Spinal cord (tissue), 9 donors: ENCODE measurements at regions not wholly inside any gene's neighbourhood (a gene's known extent, or its start where the extent isn't known, plus 50 kb on each side); places are given as distances from the start of the nearest gene placed in this dataset.

ENCODE experiments used
- DNase-seq, 6 donors: peaks; one replicate each; pipeline versions ENCODE4 v3.0.0 to v3.0.0-alpha.2; 2013 to 2015; ENCODE audit warnings: low spot score in 6 of 6, low read depth in 4 of 6
- H3K27ac ChIP-seq: one replicate; pipeline ENCODE4 v1.5.1; 2013; ENCODE audit warnings: low read depth, low read length, control low read depth
- H3K27me3 ChIP-seq: one replicate; pipeline ENCODE4 v1.6.1; 2013; ENCODE audit warnings: low read length; ENCODE audit not compliant: control insufficient read depth, insufficient read depth
- H3K36me3 ChIP-seq: one replicate; pipeline ENCODE4 v1.6.1; 2013; ENCODE audit warnings: low read length; ENCODE audit not compliant: control insufficient read depth, insufficient read depth
- H3K4me1 ChIP-seq: one replicate; pipeline ENCODE4 v1.6.1; 2013; ENCODE audit warnings: low read length; ENCODE audit not compliant: control insufficient read depth, insufficient read depth
- H3K4me3 ChIP-seq: one replicate; pipeline ENCODE4 v1.5.1; 2013; ENCODE audit warnings: low read depth, low read length, control low read depth
- H3K9me3 ChIP-seq: one replicate; pipeline ENCODE4 v1.6.1; 2013; ENCODE audit warnings: low read length; ENCODE audit not compliant: control insufficient read depth, insufficient read depth
- WGBS: methylation state at CpG from one replicate; pipeline ENCODE4 v1.1.5; 2013; ENCODE audit warnings: missing lambda C conversion rate; ENCODE audit not compliant: insufficient coverage; 5-methylcytosine and 5-hydroxymethylcytosine counted together
- donor health status: healthy.

- no peak for DNase-seq
- WGBS = no CpG with 5 or more reads among the region's 3 CpGs
- H3K27me3 ChIP-seq = no peaks in the 10 kb centered on the region
- no peak overlapping the region for H3K4me3 ChIP-seq
- no peaks in the 10 kb centered on the region for H3K4me1 ChIP-seq
- no peak overlapping the region for H3K27ac ChIP-seq
- H3K36me3 ChIP-seq = no peaks in the 10 kb centered on the region
- H3K9me3 ChIP-seq = no peaks in the 10 kb centered on the region
Observed at GRCh38 chr4:13316354-13316753, 167.8 kb downstream of the RAB28 start.

DNA sequence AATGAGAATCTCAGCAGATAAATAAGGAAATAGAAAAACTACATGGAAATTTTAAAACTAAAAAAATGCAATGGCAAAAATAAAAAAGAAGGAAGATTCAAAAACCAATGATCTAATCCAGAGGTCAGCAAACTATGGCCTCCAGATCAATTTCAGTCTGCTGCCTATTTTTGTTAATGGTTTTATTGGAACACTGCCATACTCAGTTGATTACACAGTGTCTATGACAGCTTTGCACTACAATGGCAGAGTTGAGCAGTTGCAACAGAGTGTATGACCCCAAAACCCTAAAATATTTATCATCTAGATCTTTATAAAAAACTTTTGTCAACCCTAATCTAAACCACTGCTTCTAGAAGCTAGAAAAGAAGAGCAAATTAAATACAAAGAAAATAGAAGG is 170.3 kb downstream of the RAB28 start:
- H3K9me3 ChIP-seq = no peaks in the 10 kb centered on the region
- H3K27me3 ChIP-seq = no peaks in the 10 kb centered on the region
- H3K4me1 ChIP-seq = no peaks in the 10 kb centered on the region
- no peak overlapping the region for H3K4me3 ChIP-seq
- H3K36me3 ChIP-seq = no peaks in the 10 kb centered on the region
- H3K27ac ChIP-seq = no peak overlapping the region
- DNase-seq = peak in 1 of 6 donors; percentile 4

- H3K4me1 ChIP-seq = no peaks in the 10 kb centered on the region
- DNase-seq = no peak
- no CpG with 5 or more reads among the region's 1 CpG for WGBS
- H3K27ac ChIP-seq = no peak overlapping the region
- no peaks in the 10 kb centered on the region for H3K9me3 ChIP-seq
- H3K27me3 ChIP-seq = no peaks in the 10 kb centered on the region
- H3K4me3 ChIP-seq = no peak overlapping the region
- no peaks in the 10 kb centered on the region for H3K36me3 ChIP-seq
Observed at GRCh38 chr4:13312264-13312663, 171.9 kb downstream of the RAB28 start.

DNA sequence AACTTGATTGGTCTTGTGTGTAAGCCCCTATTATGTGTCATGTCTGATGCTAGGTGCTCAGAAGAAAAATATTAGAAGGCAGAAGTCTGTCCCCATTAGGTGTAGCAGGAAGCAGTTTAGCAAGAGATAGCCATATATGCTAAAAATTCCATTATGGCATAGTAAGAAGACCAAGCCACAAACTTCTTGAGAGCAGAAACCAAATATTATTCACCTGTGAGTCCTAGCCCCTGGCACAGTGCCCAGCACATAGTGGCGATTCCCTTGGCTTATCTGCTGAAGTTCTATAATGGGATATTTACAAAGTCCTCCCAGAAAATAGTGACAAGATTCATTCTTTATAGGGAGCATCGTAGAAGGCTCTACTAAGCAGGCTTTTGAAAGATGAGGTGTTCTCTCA is 174.4 kb downstream of the RAB28 start:
- Histone ChIP-seq H3K36me3 (no peaks in the 10 kb centered on the region), H3K27me3 (no peaks in the 10 kb centered on the region), H3K9me3 (no peaks in the 10 kb centered on the region), H3K4me1 (no peaks in the 10 kb centered on the region), H3K27ac (no peak overlapping the region), H3K4me3 (no peak overlapping the region)
- no peak for DNase-seq
- WGBS = 100% methylated on average over 1 of the region's 2 CpGs

DNA sequence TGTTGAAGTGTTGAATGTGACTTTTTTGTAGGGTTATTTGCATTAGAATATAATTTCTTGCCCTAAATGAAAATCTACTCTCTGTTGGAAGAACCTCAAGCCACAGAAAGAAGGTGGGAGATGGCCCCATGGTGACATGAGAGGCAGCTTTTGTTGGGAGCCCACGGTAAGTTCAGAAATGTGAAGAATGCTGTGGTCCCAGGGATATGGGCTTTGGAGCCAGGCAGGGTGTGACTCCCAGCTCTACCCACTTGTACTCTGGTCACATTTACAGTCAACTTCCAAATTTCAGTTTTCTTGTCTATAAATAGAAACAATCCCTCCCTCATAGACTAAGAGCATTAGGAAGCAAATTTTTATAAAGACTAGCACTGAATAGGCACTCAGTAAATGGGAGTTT is 177.8 kb downstream of the RAB28 start:
- DNase-seq = no peak
- Histone ChIP-seq H3K9me3 (no peaks in the 10 kb centered on the region), H3K27me3 (no peaks in the 10 kb centered on the region), H3K4me3 (no peak overlapping the region), H3K36me3 (no peaks in the 10 kb centered on the region), H3K27ac (no peak overlapping the region), H3K4me1 (no peaks in the 10 kb centered on the region)
- WGBS = no CpG with 5 or more reads among the region's 1 CpG

GRCh38 chr4:13302876-13303275 is 181.3 kb downstream of the RAB28 start:
- WGBS = 100% methylated on average over 1 of the region's 2 CpGs
- Histone ChIP-seq H3K9me3 (no peaks in the 10 kb centered on the region), H3K36me3 (no peaks in the 10 kb centered on the region), H3K4me1 (no peaks in the 10 kb centered on the region), H3K27ac (no peak overlapping the region), H3K27me3 (no peaks in the 10 kb centered on the region), H3K4me3 (no peak overlapping the region)
- DNase-seq = no peak

- H3K4me1 ChIP-seq = no peaks in the 10 kb centered on the region
- H3K4me3 ChIP-seq = no peak overlapping the region
- no peaks in the 10 kb centered on the region for H3K36me3 ChIP-seq
- no peak overlapping the region for H3K27ac ChIP-seq
- peaks cover 4% of the 10 kb centered on the region for H3K9me3 ChIP-seq
- WGBS = 82% methylated on average over 1 of the region's 2 CpGs
- no peaks in the 10 kb centered on the region for H3K27me3 ChIP-seq
- DNase-seq = no peak
Observed at GRCh38 chr4:13299343-13299742, 184.8 kb downstream of the RAB28 start.

DNA sequence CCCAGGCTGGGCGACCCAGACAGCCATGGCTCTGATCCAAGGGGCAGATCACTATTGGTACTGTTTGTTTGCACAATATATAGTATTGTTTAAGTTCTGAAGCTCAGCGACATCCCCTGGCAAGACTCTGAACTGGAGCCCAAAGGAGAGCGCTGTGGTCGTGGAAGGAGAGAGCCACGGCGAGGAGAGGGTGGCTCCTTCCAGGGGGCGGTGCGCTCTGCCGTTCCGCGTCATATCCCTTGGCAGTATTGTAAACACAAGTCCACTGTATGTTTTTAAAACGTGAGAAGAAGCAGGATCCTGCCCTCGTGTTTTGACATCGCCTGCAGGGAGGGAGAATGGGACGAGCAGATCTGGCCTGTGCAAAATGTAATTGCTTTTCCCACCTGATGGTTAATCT is 185.5 kb downstream of the RAB28 start:
- DNase-seq = no peak
- Histone ChIP-seq H3K36me3 (no peaks in the 10 kb centered on the region), H3K4me3 (no peak overlapping the region), H3K27me3 (no peaks in the 10 kb centered on the region), H3K27ac (no peak overlapping the region), H3K4me1 (no peaks in the 10 kb centered on the region), H3K9me3 (peaks cover 4% of the 10 kb centered on the region)
- 87% methylated on average over 14 of the region's 15 CpGs for WGBS

- H3K36me3 ChIP-seq = no peaks in the 10 kb centered on the region
- WGBS = no CpG with 5 or more reads among the region's 1 CpG
- peaks cover 4% of the 10 kb centered on the region for H3K9me3 ChIP-seq
- H3K27ac ChIP-seq = no peak overlapping the region
- H3K4me1 ChIP-seq = no peaks in the 10 kb centered on the region
- H3K27me3 ChIP-seq = no peaks in the 10 kb centered on the region
- H3K4me3 ChIP-seq = no peak overlapping the region
- DNase-seq = no peak
Observed at GRCh38 chr4:13296986-13297385, 187.2 kb downstream of the RAB28 start.

DNA sequence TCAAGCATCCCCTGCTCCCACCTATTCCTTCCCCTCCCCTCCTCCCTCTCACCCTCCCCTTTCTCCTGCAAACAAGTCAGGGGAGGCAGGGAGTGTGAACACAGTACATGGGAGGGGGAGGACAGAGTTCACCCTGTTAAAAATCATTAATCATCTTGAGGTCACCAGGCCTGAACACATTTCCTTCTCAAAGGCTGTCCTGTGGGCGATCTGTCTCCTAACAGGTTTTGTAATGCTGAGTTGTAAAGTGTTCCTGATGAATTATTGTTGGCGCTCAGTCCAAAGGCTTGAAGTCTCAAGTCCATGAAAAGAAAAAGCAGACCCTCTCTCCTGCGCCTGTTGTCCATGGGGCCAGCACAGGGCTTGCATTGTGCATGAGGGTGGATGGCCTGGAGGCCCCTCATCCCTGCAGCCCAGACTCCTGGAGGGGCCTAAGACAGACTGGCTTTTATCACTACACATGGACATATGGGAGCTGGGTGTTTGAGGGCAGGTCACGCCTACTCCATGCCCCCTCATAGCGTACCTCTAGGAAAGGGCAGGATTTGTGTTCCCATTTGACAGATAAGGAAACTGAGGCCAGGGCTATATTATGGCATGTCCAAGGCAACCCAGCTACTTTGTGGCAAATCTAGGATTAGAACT is 189.1 kb downstream of the RAB28 start:
- H3K36me3 ChIP-seq = no peaks in the 10 kb centered on the region
- peak in 3 of 6 donors; percentile 2 to 42 (median 18) for DNase-seq
- no peak overlapping the region for H3K4me3 ChIP-seq
- peaks cover 4% of the 10 kb centered on the region for H3K9me3 ChIP-seq
- WGBS = 50% methylated on average over 1 of the region's 5 CpGs
- H3K4me1 ChIP-seq = no peaks in the 10 kb centered on the region
- no peaks in the 10 kb centered on the region for H3K27me3 ChIP-seq
- no peak overlapping the region for H3K27ac ChIP-seq
